ENCODE measurements at regions not wholly inside any gene's neighbourhood (a gene's known extent, or its start where the extent isn't known, plus 50 kb on each side); places are given as distances from the start of the nearest gene placed in this dataset.
"Not testable (repeated sequence)": the region's sequence is repeated elsewhere in the genome, so short reads cannot be mapped to it uniquely, and the experiment has no call there.

DNA sequence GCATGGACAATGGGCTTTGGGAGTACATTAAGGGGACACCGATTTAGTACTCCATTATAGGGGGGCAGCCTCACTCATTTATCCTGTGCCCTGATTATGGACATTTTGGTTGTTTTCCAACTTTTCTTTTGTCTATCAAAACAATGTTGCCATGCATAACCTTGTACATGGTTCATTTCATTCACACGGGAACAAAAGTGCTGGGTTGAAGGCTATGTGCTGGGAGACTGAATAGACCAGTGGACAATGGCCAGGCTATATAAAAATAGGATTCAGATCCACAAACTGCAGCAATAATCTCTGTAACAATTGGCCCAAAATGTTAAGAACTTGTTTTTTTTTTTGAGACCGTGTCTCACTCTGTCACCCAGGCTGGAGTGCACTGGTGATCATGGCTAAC, 100.7 kb upstream of the GMDS start:
- no peak for DNase-seq (ENCODE audit: low read depth in 1 of 2, low spot score in 1 of 2)
- TF ChIP-seq, protein P1, sequence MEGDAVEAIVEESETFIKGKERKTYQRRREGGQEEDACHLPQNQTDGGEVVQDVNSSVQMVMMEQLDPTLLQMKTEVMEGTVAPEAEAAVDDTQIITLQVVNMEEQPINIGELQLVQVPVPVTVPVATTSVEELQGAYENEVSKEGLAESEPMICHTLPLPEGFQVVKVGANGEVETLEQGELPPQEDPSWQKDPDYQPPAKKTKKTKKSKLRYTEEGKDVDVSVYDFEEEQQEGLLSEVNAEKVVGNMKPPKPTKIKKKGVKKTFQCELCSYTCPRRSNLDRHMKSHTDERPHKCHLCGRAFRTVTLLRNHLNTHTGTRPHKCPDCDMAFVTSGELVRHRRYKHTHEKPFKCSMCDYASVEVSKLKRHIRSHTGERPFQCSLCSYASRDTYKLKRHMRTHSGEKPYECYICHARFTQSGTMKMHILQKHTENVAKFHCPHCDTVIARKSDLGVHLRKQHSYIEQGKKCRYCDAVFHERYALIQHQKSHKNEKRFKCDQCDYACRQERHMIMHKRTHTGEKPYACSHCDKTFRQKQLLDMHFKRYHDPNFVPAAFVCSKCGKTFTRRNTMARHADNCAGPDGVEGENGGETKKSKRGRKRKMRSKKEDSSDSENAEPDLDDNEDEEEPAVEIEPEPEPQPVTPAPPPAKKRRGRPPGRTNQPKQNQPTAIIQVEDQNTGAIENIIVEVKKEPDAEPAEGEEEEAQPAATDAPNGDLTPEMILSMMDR (IDR thresholded peaks at IDR 0.05; ENCODE audit: low read depth, low read length): no peak
- H3K27ac ChIP-seq: no peak overlapping the region
- H3K9me3 ChIP-seq (ENCODE audit: low read depth): no peaks in the 10 kb centered on the region
- no peaks in the 10 kb centered on the region for H3K27me3 ChIP-seq
- no peaks in the 10 kb centered on the region for H3K36me3 ChIP-seq
- H3K4me1 ChIP-seq (ENCODE audit: low read depth): no peaks in the 10 kb centered on the region
- H3K4me3 ChIP-seq: no peak overlapping the region

DNA sequence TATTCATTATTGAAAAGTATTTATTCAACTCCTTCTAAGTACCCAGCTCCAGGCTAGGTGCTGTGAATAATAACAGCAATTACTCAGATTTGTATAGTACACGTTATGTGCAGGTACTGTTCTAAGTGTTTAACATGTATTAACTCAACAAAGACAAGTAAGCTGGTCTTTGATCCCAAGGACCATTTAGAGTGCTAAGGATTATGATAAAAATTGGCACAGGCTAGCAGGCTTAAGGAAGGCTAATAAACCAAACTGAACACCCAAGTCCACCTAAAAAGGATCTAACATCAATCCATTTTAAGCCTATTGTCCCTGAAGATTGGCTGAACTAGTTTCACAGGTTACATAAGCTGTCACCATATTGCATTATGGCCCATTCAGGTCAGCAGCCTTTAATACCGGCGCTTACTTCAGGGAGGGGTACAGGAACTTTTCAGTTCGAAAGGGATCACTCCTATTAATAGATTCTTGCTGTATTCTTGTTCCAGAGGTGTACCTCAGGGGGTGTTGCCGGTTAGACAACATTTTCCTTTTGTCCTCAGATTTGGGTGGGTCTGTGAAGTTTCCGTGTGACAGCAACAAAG, 99.0 kb upstream of the GMDS start:
- Histone ChIP-seq H3K27me3 (no peaks in the 10 kb centered on the region), H3K36me3 (no peaks in the 10 kb centered on the region)
- TF ChIP-seq, protein P1 (IDR thresholded peaks at IDR 0.05; ENCODE audit: low read depth, low read length): no peak

DNA sequence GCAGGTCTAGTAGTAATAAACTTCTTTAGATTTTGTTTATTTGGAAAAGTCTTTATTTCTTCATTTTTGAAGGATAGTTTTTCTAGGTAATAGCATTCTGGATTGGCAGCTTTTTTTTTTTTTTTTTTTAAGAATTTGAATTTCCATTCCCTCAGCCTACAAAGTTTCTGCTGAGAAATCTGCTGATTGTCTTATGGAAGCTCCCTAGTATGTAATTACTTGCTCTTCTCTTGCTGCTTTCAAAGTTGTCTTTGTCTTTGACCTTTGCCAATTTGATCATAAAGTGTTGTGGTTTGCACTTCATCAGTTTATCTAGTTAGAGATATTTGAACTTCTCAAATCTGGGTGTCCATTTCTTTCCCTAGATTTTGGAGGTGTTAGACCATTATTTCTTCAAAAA, 82.2 kb upstream of the GMDS start:
- DNase-seq (ENCODE audit: low read depth in 1 of 2, low spot score in 1 of 2): no peak
- Histone ChIP-seq H3K27ac (no peak overlapping the region), H3K4me3 (no peak overlapping the region), H3K27me3 (no peaks in the 10 kb centered on the region), H3K4me1 (ENCODE audit: low read depth) (no peaks in the 10 kb centered on the region), H3K9me3 (ENCODE audit: low read depth) (no peaks in the 10 kb centered on the region), H3K36me3 (no peaks in the 10 kb centered on the region)
- TF ChIP-seq, protein P1 (IDR thresholded peaks at IDR 0.05; ENCODE audit: low read depth, low read length): no peak

More for the DNA sequence above, 99.0 kb upstream of the GMDS start:
- H3K9me3 ChIP-seq (ENCODE audit: low read depth): no peaks in the 10 kb centered on the region
- H3K27ac ChIP-seq: no peak overlapping the region
- H3K4me3 ChIP-seq: no peak overlapping the region
- no peaks in the 10 kb centered on the region for H3K4me1 ChIP-seq (ENCODE audit: low read depth)
- no peak for DNase-seq (ENCODE audit: low read depth in 1 of 2, low spot score in 1 of 2)

DNA sequence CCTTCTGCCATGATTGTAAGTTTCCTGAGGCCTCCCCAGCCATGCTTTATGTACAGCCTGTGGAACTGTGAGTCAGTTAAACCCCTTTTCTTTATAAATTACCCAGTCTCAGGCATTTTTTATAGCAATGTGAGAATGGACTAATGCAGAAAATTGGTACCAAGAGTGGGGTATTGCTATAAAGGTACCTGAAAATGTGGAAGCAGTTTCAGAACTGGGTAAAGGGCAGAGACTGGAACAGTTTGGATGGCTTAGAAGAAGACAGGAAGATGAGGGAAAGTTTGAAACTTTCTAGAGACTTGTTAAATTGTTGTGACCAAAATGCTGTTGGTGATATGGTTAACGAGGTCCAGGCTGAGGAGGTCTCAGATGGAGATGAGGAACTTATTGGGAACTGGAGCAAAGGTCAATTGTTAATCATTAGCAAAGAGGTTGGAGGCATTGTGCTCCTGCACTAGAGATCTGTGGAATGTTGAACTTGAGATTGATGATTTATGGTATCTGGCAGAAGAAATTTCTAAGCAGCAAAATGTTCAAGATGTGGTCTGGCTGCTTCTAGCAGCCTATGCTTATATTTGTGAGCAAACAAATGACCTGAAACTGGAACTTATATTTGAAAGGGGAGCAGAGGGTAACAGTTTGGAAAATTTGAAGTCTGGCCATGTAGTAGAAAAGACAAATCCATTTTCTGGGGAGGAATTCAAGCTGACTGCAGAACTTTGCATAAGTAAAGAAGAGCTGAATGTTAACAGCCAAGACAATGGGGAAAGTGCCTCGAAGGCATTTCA, 79.0 kb upstream of the GMDS start:
- Histone ChIP-seq H3K4me1 (ENCODE audit: low read depth) (no peaks in the 10 kb centered on the region), H3K27me3 (no peaks in the 10 kb centered on the region), H3K27ac (no peak overlapping the region), H3K36me3 (no peaks in the 10 kb centered on the region), H3K9me3 (ENCODE audit: low read depth) (no peaks in the 10 kb centered on the region), H3K4me3 (no peak overlapping the region)
- DNase-seq (ENCODE audit: low read depth in 1 of 2, low spot score in 1 of 2): no peak
- TF ChIP-seq, protein P1 (IDR thresholded peaks at IDR 0.05; ENCODE audit: low read depth, low read length): no peak

DNA sequence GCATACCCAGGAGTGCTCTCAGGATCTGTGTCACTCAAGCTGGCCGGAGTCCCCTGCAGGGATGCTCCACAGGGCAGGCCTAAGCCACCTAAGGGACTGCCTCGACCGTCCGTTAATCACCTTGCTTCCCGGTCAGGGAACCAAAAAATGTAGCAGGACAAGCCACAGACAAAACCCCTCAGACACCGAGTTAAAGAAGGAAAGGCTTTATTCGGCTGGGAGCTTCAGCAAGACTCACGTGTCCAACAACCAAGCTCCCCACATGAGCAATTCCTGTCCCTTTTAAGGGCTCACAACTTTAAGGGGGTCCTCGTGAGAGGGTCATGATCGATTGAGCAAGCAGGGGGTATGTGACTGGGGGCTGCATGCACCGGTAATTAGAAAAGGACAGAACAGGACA, 72.1 kb upstream of the GMDS start:
- H3K36me3 ChIP-seq; H3K4me3 ChIP-seq; H3K4me1 ChIP-seq (ENCODE audit: low read depth); H3K9me3 ChIP-seq (ENCODE audit: low read depth); DNase-seq (ENCODE audit: low read depth in 1 of 2, low spot score in 1 of 2); H3K27me3 ChIP-seq; H3K27ac ChIP-seq: not testable (repeated sequence)

DNA sequence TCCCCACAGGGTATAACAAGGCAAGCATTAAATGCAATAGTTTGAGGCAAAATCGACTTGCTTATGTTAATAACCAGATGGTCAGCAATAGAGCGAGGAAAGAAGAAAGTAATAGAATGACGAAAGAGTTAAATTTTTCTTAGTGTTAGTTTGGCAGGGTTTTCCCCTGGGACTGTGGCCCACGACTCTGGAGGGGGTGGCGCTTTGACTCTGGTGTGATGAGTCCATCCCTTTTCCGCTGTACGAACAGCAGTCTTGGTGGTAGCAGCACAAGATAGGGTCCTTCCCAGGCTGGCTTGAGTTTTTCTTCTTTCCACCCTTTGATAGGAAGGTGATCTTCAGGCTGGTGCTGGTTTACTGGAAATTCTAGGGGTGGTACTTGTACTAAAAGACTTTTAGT, 69.2 kb upstream of the GMDS start:
- Histone ChIP-seq H3K4me3 (no peak overlapping the region), H3K36me3 (no peaks in the 10 kb centered on the region), H3K4me1 (ENCODE audit: low read depth) (no peaks in the 10 kb centered on the region), H3K27me3 (no peaks in the 10 kb centered on the region), H3K27ac (no peak overlapping the region), H3K9me3 (ENCODE audit: low read depth) (no peaks in the 10 kb centered on the region)
- TF ChIP-seq, protein P1 (IDR thresholded peaks at IDR 0.05; ENCODE audit: low read depth, low read length): no peak
- DNase-seq (ENCODE audit: low read depth in 1 of 2, low spot score in 1 of 2): peak in 1 of 2 donors; percentile 1

Data from cardiac muscle cell (in vitro differentiated cells and primary cell).